Naive thymus-derived CD8-positive, alpha-beta T cell (primary cell): ENCODE measurements at regions not wholly inside any gene's neighbourhood (a gene's known extent, or its start where the extent isn't known, plus 50 kb on each side); places are given as distances from the start of the nearest gene placed in this dataset.
A peak's percentile ranks its signal among the peaks of the same experiment; 100 is the strongest.
"Not testable (repeated sequence)": the region's sequence is repeated elsewhere in the genome, so short reads cannot be mapped to it uniquely, and the experiment has no call there.

ENCODE experiments used
- ATAC-seq, 2 donors: fragments of 150-1000 bp; cut with Tn5 transposase in 1 of 2; sonication (Bioruptor Pico), chemical (Tn5 transposase) in 1 of 2; 1 replicate in 1 of 2; 2 replicates in 1 of 2; pipeline ENCODE4 v1.10.0; 2021; ENCODE audit warnings: mild to moderate bottlenecking in 2 of 2, moderate library complexity in 2 of 2
- POLR2A ChIA-PET: fragments of 350-600 bp; sonication (Branson Sonifier 250); formaldehyde crosslinking; loops from one replicate; lab custom pipeline; 2021; ENCODE audit warnings: antibody characterized with exemption; lab: Charles Lee
- DNase-seq, 10 donors: peaks; one replicate each; pipeline versions ENCODE4 v3.0.0 to v3.0.0-alpha.2; 2020 to 2022
- H3K27ac Mint-ChIP-seq, 10 donors: one replicate each; pipeline ENCODE4 v1.8.0; 2020 to 2022; ENCODE audit warnings: mild to moderate bottlenecking in 10 of 10, mixed read lengths in 10 of 10, moderate library complexity in 4 of 10, inconsistent platforms in 1 of 10
- H3K27me3 Mint-ChIP-seq, 5 donors: one replicate each; pipeline ENCODE4 v1.8.0; 2021 to 2022; ENCODE audit warnings: mixed read lengths in 5 of 5
- H3K36me3 Mint-ChIP-seq, 3 donors: one replicate each; pipeline ENCODE4 v1.8.0; 2020 to 2022; ENCODE audit warnings: mixed read lengths in 3 of 3, mild to moderate bottlenecking in 2 of 3, inconsistent platforms in 1 of 3
- H3K4me1 Mint-ChIP-seq, 4 donors: one replicate each; pipeline ENCODE4 v1.8.0; 2021 to 2022; ENCODE audit warnings: mixed read lengths in 4 of 4
- H3K4me3 Mint-ChIP-seq, 10 donors: one replicate each; pipeline ENCODE4 v1.8.0; 2020 to 2022; ENCODE audit warnings: mild to moderate bottlenecking in 10 of 10, mixed read lengths in 10 of 10, moderate library complexity in 6 of 10, inconsistent platforms in 1 of 10
- H3K9me3 Mint-ChIP-seq, 9 donors: one replicate each; pipeline ENCODE4 v1.8.0; 2020 to 2022; ENCODE audit warnings: mixed read lengths in 9 of 9, mild to moderate bottlenecking in 3 of 9, inconsistent platforms in 1 of 9, moderate library complexity in 1 of 9

GRCh38 chr21:20167059-20167458 is 831.1 kb upstream of the NCAM2 start:
- DNase-seq (no peak), ATAC-seq (no peak)
- Mint-ChIP-seq H3K27ac (no peak overlapping the region), H3K27me3 (no peaks in the 10 kb centered on the region), H3K4me3 (no peak overlapping the region), H3K36me3 (no peaks in the 10 kb centered on the region), H3K9me3 (peaks cover 0 to 19% (median 4%) of the 10 kb centered on the region in 9 donors), H3K4me1 (no peaks in the 10 kb centered on the region)
- POLR2A ChIA-PET = no interaction called here

- DNase-seq (no peak), ATAC-seq (no peak)
- Mint-ChIP-seq H3K27ac (no peak overlapping the region), H3K4me3 (no peak overlapping the region), H3K4me1 (no peaks in the 10 kb centered on the region), H3K27me3 (no peaks in the 10 kb centered on the region), H3K36me3 (no peaks in the 10 kb centered on the region), H3K9me3 (peaks cover 0 to 29% (median 8%) of the 10 kb centered on the region in 9 donors)
- POLR2A ChIA-PET = no interaction called here
These were observed 828.2 kb upstream of the NCAM2 start for GRCh38 chr21:20169812-20170576.

GRCh38 chr21:20186186-20186585 is 812.0 kb upstream of the NCAM2 start:
- peaks cover 0 to 7% (median 0%) of the 10 kb centered on the region in 3 donors for H3K36me3 Mint-ChIP-seq
- POLR2A ChIA-PET = no interaction called here
- no peak for DNase-seq
- H3K27ac Mint-ChIP-seq = no peak overlapping the region
- no peak overlapping the region for H3K4me3 Mint-ChIP-seq
- no peaks in the 10 kb centered on the region for H3K27me3 Mint-ChIP-seq
- no peaks in the 10 kb centered on the region for H3K4me1 Mint-ChIP-seq
- H3K9me3 Mint-ChIP-seq = peaks cover 0 to 32% (median 9%) of the 10 kb centered on the region in 9 donors
- ATAC-seq = no peak

GRCh38 chr21:20187028-20187427 is 811.2 kb upstream of the NCAM2 start:
- ATAC-seq (no peak), DNase-seq (no peak)
- POLR2A ChIA-PET = no interaction called here
- H3K36me3 Mint-ChIP-seq = peaks cover 0 to 7% (median 0%) of the 10 kb centered on the region in 3 donors
- H3K4me1 Mint-ChIP-seq = no peaks in the 10 kb centered on the region
- no peaks in the 10 kb centered on the region for H3K27me3 Mint-ChIP-seq
- H3K9me3 Mint-ChIP-seq = peaks cover 0 to 30% (median 9%) of the 10 kb centered on the region in 9 donors
- no peak overlapping the region for H3K27ac Mint-ChIP-seq
- H3K4me3 Mint-ChIP-seq = no peak overlapping the region

GRCh38 chr21:20201323-20201722 is 796.9 kb upstream of the NCAM2 start:
- H3K36me3 Mint-ChIP-seq, H3K27me3 Mint-ChIP-seq, POLR2A ChIA-PET, H3K4me1 Mint-ChIP-seq, H3K27ac Mint-ChIP-seq, ATAC-seq, H3K4me3 Mint-ChIP-seq, DNase-seq: not testable (repeated sequence)
- peaks cover 1 to 17% (median 5%) of the 10 kb centered on the region in 9 donors for H3K9me3 Mint-ChIP-seq

GRCh38 chr21:20207335-20207734 is 790.9 kb upstream of the NCAM2 start:
- no peaks in the 10 kb centered on the region for H3K36me3 Mint-ChIP-seq
- no peaks in the 10 kb centered on the region for H3K27me3 Mint-ChIP-seq
- H3K9me3 Mint-ChIP-seq = peaks cover 0 to 4% (median 0%) of the 10 kb centered on the region in 9 donors
- ATAC-seq (no peak), DNase-seq (no peak)
- POLR2A ChIA-PET = no interaction called here
- H3K4me3 Mint-ChIP-seq = no peak overlapping the region
- no peak overlapping the region for H3K27ac Mint-ChIP-seq
- H3K4me1 Mint-ChIP-seq = no peaks in the 10 kb centered on the region

- no peak for DNase-seq
- Mint-ChIP-seq H3K4me1 (no peaks in the 10 kb centered on the region), H3K4me3 (no peak overlapping the region), H3K27ac (peak overlapping the region in 1 of 10 donors; percentile 50), H3K9me3 (peaks cover 0 to 13% (median 4%) of the 10 kb centered on the region in 9 donors), H3K27me3 (no peaks in the 10 kb centered on the region), H3K36me3 (no peaks in the 10 kb centered on the region)
- no peak for ATAC-seq
- POLR2A ChIA-PET = no interaction called here
These were observed 782.2 kb upstream of the NCAM2 start for GRCh38 chr21:20215959-20216358.

GRCh38 chr21:20220586-20220985 is 777.6 kb upstream of the NCAM2 start:
- DNase-seq = no peak
- no peaks in the 10 kb centered on the region for H3K36me3 Mint-ChIP-seq
- H3K27me3 Mint-ChIP-seq = no peaks in the 10 kb centered on the region
- no peak overlapping the region for H3K4me3 Mint-ChIP-seq
- no peaks in the 10 kb centered on the region for H3K4me1 Mint-ChIP-seq
- peaks cover 0 to 15% (median 5%) of the 10 kb centered on the region in 9 donors for H3K9me3 Mint-ChIP-seq
- POLR2A ChIA-PET = no interaction called here
- ATAC-seq = no peak
- no peak overlapping the region for H3K27ac Mint-ChIP-seq

- ATAC-seq, H3K36me3 Mint-ChIP-seq, H3K27ac Mint-ChIP-seq, H3K27me3 Mint-ChIP-seq, DNase-seq, H3K4me3 Mint-ChIP-seq, H3K4me1 Mint-ChIP-seq, POLR2A ChIA-PET: not testable (repeated sequence)
- H3K9me3 Mint-ChIP-seq = peaks cover 0 to 15% (median 5%) of the 10 kb centered on the region in 9 donors
These were observed 776.2 kb upstream of the NCAM2 start for GRCh38 chr21:20221981-20222380.

GRCh38 chr21:20236649-20237048 is 761.6 kb upstream of the NCAM2 start:
- POLR2A ChIA-PET, H3K4me1 Mint-ChIP-seq, ATAC-seq, H3K27ac Mint-ChIP-seq, H3K4me3 Mint-ChIP-seq, H3K27me3 Mint-ChIP-seq, DNase-seq: not testable (repeated sequence)
- peaks cover 4 to 61% (median 21%) of the 10 kb centered on the region in 9 donors for H3K9me3 Mint-ChIP-seq
- H3K36me3 Mint-ChIP-seq = peaks cover 0 to 10% (median 0%) of the 10 kb centered on the region in 3 donors

- Mint-ChIP-seq H3K9me3 (peaks cover 0 to 4% (median 0%) of the 10 kb centered on the region in 9 donors), H3K27me3 (no peaks in the 10 kb centered on the region), H3K4me1 (no peaks in the 10 kb centered on the region), H3K4me3 (no peak overlapping the region), H3K27ac (no peak overlapping the region), H3K36me3 (no peaks in the 10 kb centered on the region)
- no peak for ATAC-seq
- DNase-seq = no peak
- POLR2A ChIA-PET = no interaction called here
These were observed 748.8 kb upstream of the NCAM2 start for GRCh38 chr21:20249401-20249800.

GRCh38 chr21:20250337-20250736 is 747.9 kb upstream of the NCAM2 start:
- Mint-ChIP-seq H3K4me3 (no peak overlapping the region), H3K9me3 (peaks cover 0 to 10% (median 0%) of the 10 kb centered on the region in 9 donors), H3K36me3 (no peaks in the 10 kb centered on the region), H3K4me1 (no peaks in the 10 kb centered on the region), H3K27me3 (no peaks in the 10 kb centered on the region), H3K27ac (no peak overlapping the region)
- ATAC-seq (no peak), DNase-seq (no peak)
- POLR2A ChIA-PET = no interaction called here

- ATAC-seq = no peak
- Mint-ChIP-seq H3K9me3 (peaks cover 0 to 10% (median 0%) of the 10 kb centered on the region in 9 donors), H3K27ac (no peak overlapping the region), H3K4me3 (no peak overlapping the region), H3K27me3 (no peaks in the 10 kb centered on the region), H3K4me1 (peaks cover 0 to under 1% (median 0%) of the 10 kb centered on the region in 4 donors), H3K36me3 (no peaks in the 10 kb centered on the region)
- no peak for DNase-seq
- POLR2A ChIA-PET = no interaction called here
These were observed 744.9 kb upstream of the NCAM2 start for GRCh38 chr21:20253261-20253660.

GRCh38 chr21:20254964-20255363 is 743.2 kb upstream of the NCAM2 start:
- Mint-ChIP-seq H3K36me3 (no peaks in the 10 kb centered on the region), H3K27me3 (no peaks in the 10 kb centered on the region), H3K27ac (no peak overlapping the region), H3K4me1 (peaks cover 0 to 3% (median 0%) of the 10 kb centered on the region in 4 donors), H3K9me3 (peaks cover 0 to 11% (median 2%) of the 10 kb centered on the region in 9 donors), H3K4me3 (no peak overlapping the region)
- POLR2A ChIA-PET = no interaction called here
- no peak for ATAC-seq
- no peak for DNase-seq
